Trophoblast cell (in vitro differentiated cells and primary cell): ENCODE measurements at regions not wholly inside any gene's neighbourhood (a gene's known extent, or its start where the extent isn't known, plus 50 kb on each side); places are given as distances from the start of the nearest gene placed in this dataset.

ENCODE experiments used
- DNase-seq, 2 donors: peaks; one replicate each; pipeline ENCODE4 v3.0.0-alpha.2; 2016
- H2AFZ ChIP-seq: 2 replicates; pipeline ENCODE4 v1.6.1; 2013; ENCODE audit warnings: low read length, moderate library complexity, mild to moderate bottlenecking; ENCODE audit not compliant: insufficient read depth, poor library complexity
- H2AK5ac ChIP-seq: 2 replicates; pipeline ENCODE4 v1.6.1; 2013; ENCODE audit warnings: mild to moderate bottlenecking, low read length
- H2BK120ac ChIP-seq: 2 replicates; pipeline ENCODE4 v1.6.1; 2013; ENCODE audit warnings: low read length, mild to moderate bottlenecking, moderate library complexity; ENCODE audit not compliant: insufficient read depth, poor library complexity
- H2BK12ac ChIP-seq: 2 replicates; pipeline ENCODE4 v1.6.1; 2013; ENCODE audit warnings: mild to moderate bottlenecking, low read length, moderate library complexity
- H2BK5ac ChIP-seq: 2 replicates; pipeline ENCODE4 v1.6.1; 2013; ENCODE audit warnings: low read length, low read depth, moderate library complexity, mild to moderate bottlenecking; ENCODE audit not compliant: poor library complexity
- H3K14ac ChIP-seq: 2 replicates; pipeline ENCODE4 v1.6.1; 2013; ENCODE audit warnings: mild to moderate bottlenecking, low read length
- H3K18ac ChIP-seq: 2 replicates; pipeline ENCODE4 v1.6.1; 2013; ENCODE audit warnings: mild to moderate bottlenecking, low read length
- H3K23ac ChIP-seq: 2 replicates; pipeline ENCODE4 v1.6.1; 2013; ENCODE audit warnings: low read length
- H3K27ac ChIP-seq: 2 replicates; pipeline ENCODE4 v1.5.1; 2013; ENCODE audit warnings: low read depth, mild to moderate bottlenecking, inconsistent platforms, low read length, moderate library complexity
- H3K27me3 ChIP-seq: 2 replicates; pipeline ENCODE4 v1.6.1; 2013; ENCODE audit warnings: inconsistent platforms, mild to moderate bottlenecking, low read length, moderate library complexity; ENCODE audit not compliant: insufficient read depth
- H3K36me3 ChIP-seq, 2 experiments: 1 replicate in 1 of 2; 2 replicates in 1 of 2; pipeline ENCODE4 v1.6.1; 2013; ENCODE audit warnings: low read length in 2 of 2, mild to moderate bottlenecking in 2 of 2, moderate library complexity in 1 of 2; ENCODE audit not compliant: insufficient read depth in 2 of 2, control insufficient read depth in 1 of 2
- H3K4ac ChIP-seq: 2 replicates; pipeline ENCODE4 v1.6.1; 2013; ENCODE audit warnings: low read depth, mild to moderate bottlenecking, low read length, moderate library complexity
- H3K4me1 ChIP-seq, 2 experiments: 1 replicate in 1 of 2; 2 replicates in 1 of 2; pipeline ENCODE4 v1.6.1; 2013; ENCODE audit warnings: low read length in 2 of 2, mild to moderate bottlenecking in 2 of 2, moderate library complexity in 1 of 2; ENCODE audit not compliant: insufficient read depth in 2 of 2, control insufficient read depth in 1 of 2
- H3K4me2 ChIP-seq: 2 replicates; pipeline ENCODE4 v1.6.1; 2013; ENCODE audit warnings: inconsistent platforms, mild to moderate bottlenecking, low read length, moderate library complexity
- H3K4me3 ChIP-seq: 2 replicates; pipeline ENCODE4 v1.5.1; 2013; ENCODE audit warnings: mild to moderate bottlenecking, low read depth, low read length, inconsistent platforms
- H3K79me1 ChIP-seq: one replicate; pipeline ENCODE4 v1.6.1; 2013; ENCODE audit warnings: low read length
- H3K79me2 ChIP-seq: 2 replicates; pipeline ENCODE4 v1.6.1; 2013; ENCODE audit warnings: low read length, mild to moderate bottlenecking; ENCODE audit not compliant: control insufficient read depth, insufficient read depth, poor library complexity
- H3K9ac ChIP-seq: 2 replicates; pipeline ENCODE4 v1.6.1; 2013; ENCODE audit warnings: mild to moderate bottlenecking, low read length
- H3K9me3 ChIP-seq: 2 replicates; pipeline ENCODE4 v1.6.1; 2013; ENCODE audit warnings: low read depth, mild to moderate bottlenecking, control low read depth, inconsistent platforms, low read length; ENCODE audit not compliant: insufficient read depth
- H4K12ac ChIP-seq: 2 replicates; pipeline ENCODE4 v1.6.1; 2013; ENCODE audit warnings: low read depth, mild to moderate bottlenecking, low read length, moderate library complexity
- H4K8ac ChIP-seq: 2 replicates; pipeline ENCODE4 v1.6.1; 2013; ENCODE audit warnings: low read depth, mild to moderate bottlenecking, low read length, moderate library complexity
- H4K91ac ChIP-seq: one replicate; pipeline ENCODE4 v1.6.1; 2013; ENCODE audit warnings: low read depth, mild to moderate bottlenecking, low read length, moderate library complexity
- WGBS: extraction: QIAGEN DNeasy Blood & Tissue Kit; methylation state at CpG from one replicate; pipeline ENCODE4 v1.1.7; 2013; ENCODE audit warnings: missing lambda C conversion rate; ENCODE audit not compliant: insufficient read length, insufficient coverage; ENCODE audit errors: extremely low coverage; 5-methylcytosine and 5-hydroxymethylcytosine counted together

DNA sequence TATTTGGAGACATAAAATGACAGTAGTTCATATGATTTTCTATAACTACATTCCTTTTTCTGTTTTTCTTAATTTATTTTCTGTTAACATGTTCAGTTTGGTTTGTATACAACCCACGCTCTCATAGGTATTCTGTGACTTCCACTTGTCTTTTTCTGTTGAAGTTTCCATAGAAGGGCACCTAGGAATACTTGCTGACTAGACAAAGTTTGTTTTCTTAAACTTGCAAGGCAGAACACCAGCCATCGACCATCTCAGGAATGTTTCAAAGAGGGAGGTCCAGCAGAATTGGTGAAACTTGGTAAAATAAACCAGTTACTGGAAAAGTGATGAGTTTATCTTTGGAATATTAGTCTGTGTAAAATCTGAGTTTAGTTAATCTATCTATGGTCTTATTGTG is 403.2 kb upstream of the CADM2 start:
- Histone ChIP-seq H4K12ac (no peak overlapping the region), H2BK120ac (no peak overlapping the region), H3K4me1 (no peaks in the 10 kb centered on the region), H2BK5ac (no peak overlapping the region), H3K27me3 (no peaks in the 10 kb centered on the region), H3K36me3 (no peaks in the 10 kb centered on the region), H3K79me1 (no peaks in the 10 kb centered on the region), H2BK12ac (no peak overlapping the region), H3K79me2 (no peaks in the 10 kb centered on the region), H3K4me2 (no peak overlapping the region), H2AK5ac (no peak overlapping the region), H3K4me3 (no peak overlapping the region), H3K9me3 (no peaks in the 10 kb centered on the region), H4K91ac (no peak overlapping the region), H3K27ac (no peak overlapping the region), H3K4ac (no peak overlapping the region), H3K9ac (no peak overlapping the region), H4K8ac (no peak overlapping the region), H3K14ac (no peak overlapping the region), H2AFZ (no peak overlapping the region), H3K23ac (no peak overlapping the region), H3K18ac (no peak overlapping the region)
- no peak for DNase-seq
- WGBS: no CpG with 5 or more reads among the region's 2 CpGs

DNA sequence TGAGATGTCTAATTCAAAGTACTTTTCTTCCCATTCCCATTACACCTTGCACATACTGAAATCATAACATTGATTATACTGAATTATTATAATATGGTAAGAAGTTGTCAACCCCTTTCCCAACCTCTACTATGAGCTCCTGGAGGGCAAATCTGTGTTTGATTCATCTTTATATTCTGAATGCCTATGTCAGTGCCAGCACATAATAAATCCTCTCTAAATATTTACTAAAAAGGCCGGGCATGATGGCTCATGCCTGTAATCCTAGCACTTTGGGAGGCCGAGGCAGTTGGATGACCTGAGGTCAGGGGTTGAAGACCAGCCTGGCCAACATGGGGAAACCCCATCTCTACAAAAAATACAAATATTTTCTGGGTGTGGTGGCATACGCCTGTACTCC is 392.5 kb upstream of the CADM2 start:
- Histone ChIP-seq H4K91ac (no peak overlapping the region), H4K8ac (no peak overlapping the region), H3K4ac (no peak overlapping the region), H3K27ac (no peak overlapping the region), H3K79me1 (no peaks in the 10 kb centered on the region), H3K4me2 (no peak overlapping the region), H3K9me3 (no peaks in the 10 kb centered on the region), H3K23ac (no peak overlapping the region), H2BK120ac (no peak overlapping the region), H2BK5ac (no peak overlapping the region), H4K12ac (no peak overlapping the region), H3K27me3 (no peaks in the 10 kb centered on the region), H2AFZ (no peak overlapping the region), H3K9ac (no peak overlapping the region), H3K36me3 (no peaks in the 10 kb centered on the region), H3K4me1 (no peaks in the 10 kb centered on the region), H3K4me3 (no peak overlapping the region), H2BK12ac (no peak overlapping the region), H3K18ac (no peak overlapping the region), H3K79me2 (no peaks in the 10 kb centered on the region), H3K14ac (no peak overlapping the region), H2AK5ac (no peak overlapping the region)
- no peak for DNase-seq
- WGBS: no CpG with 5 or more reads among the region's 3 CpGs

DNA sequence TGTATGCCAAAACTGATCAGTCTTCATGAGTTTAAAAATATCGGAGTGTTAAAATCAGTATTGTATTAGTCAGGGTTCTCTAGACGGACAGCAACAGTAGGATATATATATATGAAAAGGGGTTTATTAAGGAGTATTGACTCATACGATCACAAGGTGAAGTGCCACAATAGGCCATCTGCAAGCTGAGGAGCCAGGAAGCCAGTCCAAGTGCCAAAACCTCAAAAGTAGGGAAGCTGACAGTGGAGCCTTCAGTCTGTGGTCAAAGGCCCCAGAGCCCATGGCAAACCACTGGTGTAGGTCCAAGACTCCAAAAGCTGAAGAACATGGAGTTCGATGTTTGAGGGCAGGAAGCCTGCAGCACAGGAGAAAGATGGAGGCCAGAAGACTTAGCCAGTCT is 391.0 kb upstream of the CADM2 start:
- Histone ChIP-seq H2BK5ac (no peak overlapping the region), H4K91ac (no peak overlapping the region), H3K9ac (no peak overlapping the region), H4K12ac (peak overlapping the region; percentile 30), H3K27ac (no peak overlapping the region), H3K9me3 (no peaks in the 10 kb centered on the region), H3K4me1 (no peaks in the 10 kb centered on the region), H2BK12ac (no peak overlapping the region), H3K36me3 (no peaks in the 10 kb centered on the region), H3K27me3 (no peaks in the 10 kb centered on the region), H3K4me3 (no peak overlapping the region), H3K4me2 (no peak overlapping the region), H3K23ac (no peak overlapping the region), H3K79me2 (no peaks in the 10 kb centered on the region), H4K8ac (no peak overlapping the region), H3K14ac (no peak overlapping the region), H3K79me1 (no peaks in the 10 kb centered on the region), H2AFZ (no peak overlapping the region), H3K4ac (no peak overlapping the region), H2BK120ac (no peak overlapping the region), H3K18ac (no peak overlapping the region), H2AK5ac (no peak overlapping the region)
- no peak for DNase-seq
- no CpG with 5 or more reads among the region's 4 CpGs for WGBS

DNA sequence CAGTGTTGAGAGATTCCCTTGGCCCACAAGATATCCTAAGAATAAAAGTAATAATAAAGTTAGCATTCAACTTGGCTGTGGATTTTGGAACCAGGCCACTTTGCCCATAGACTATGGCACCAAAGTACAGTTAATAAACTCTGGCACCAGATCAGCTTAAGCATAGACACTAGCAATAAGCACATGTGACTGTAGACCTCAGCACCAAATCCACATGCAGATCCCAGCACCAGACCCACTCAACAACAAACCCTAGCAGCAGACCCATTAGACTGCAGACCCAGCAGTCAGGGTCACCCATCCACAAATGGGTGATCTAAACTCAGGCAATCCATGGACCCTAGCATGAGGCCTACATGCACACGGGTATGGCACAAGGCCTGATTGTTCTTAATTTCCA is 384.8 kb upstream of the CADM2 start:
- no peak overlapping the region for H3K23ac ChIP-seq
- no CpG with 5 or more reads among the region's 1 CpG for WGBS
- no peaks in the 10 kb centered on the region for H3K79me1 ChIP-seq
- H3K4me3 ChIP-seq: no peak overlapping the region
- H2BK12ac ChIP-seq: no peak overlapping the region
- no peaks in the 10 kb centered on the region for H3K4me1 ChIP-seq
- no peak overlapping the region for H4K91ac ChIP-seq
- no peak overlapping the region for H2BK5ac ChIP-seq
- no peaks in the 10 kb centered on the region for H3K27me3 ChIP-seq
- no peak overlapping the region for H3K18ac ChIP-seq
- no peak overlapping the region for H4K12ac ChIP-seq
- no peak overlapping the region for H3K9ac ChIP-seq
- no peak overlapping the region for H2AK5ac ChIP-seq
- H2AFZ ChIP-seq: no peak overlapping the region
- no peak overlapping the region for H2BK120ac ChIP-seq
- no peak overlapping the region for H3K4me2 ChIP-seq
- no peaks in the 10 kb centered on the region for H3K79me2 ChIP-seq
- no peak overlapping the region for H3K4ac ChIP-seq
- no peak for DNase-seq
- H3K27ac ChIP-seq: no peak overlapping the region
- H3K36me3 ChIP-seq: no peaks in the 10 kb centered on the region
- H4K8ac ChIP-seq: no peak overlapping the region
- no peaks in the 10 kb centered on the region for H3K9me3 ChIP-seq
- no peak overlapping the region for H3K14ac ChIP-seq
